Neural progenitor cell (in vitro differentiated cells): ENCODE measurements at regions not wholly inside any gene's neighbourhood (a gene's known extent, or its start where the extent isn't known, plus 50 kb on each side); places are given as distances from the start of the nearest gene placed in this dataset.

Experiments used
- CTCF ChIP-seq: fragments of 200-600 bp; sonication (generic); IDR thresholded peaks from 2 replicates; pipeline ENCODE4 v1.5.1; 2017; ENCODE audit warnings: antibody characterized with exemption, mild to moderate bottlenecking
- EZH2 ChIP-seq: fragments of 200-600 bp; sonication (generic); IDR thresholded peaks from 2 replicates; pipeline ENCODE4 v1.6.1; 2017; ENCODE audit warnings: antibody characterized with exemption, mild to moderate bottlenecking, moderate library complexity

- TF ChIP-seq CTCF (no peak), EZH2 (no peak)
Observed at GRCh38 chrX:13099121-13099520, 54.7 kb upstream of the FAM9C start.
